IPS-15b (cell line): ENCODE measurements at regions not wholly inside any gene's neighbourhood (a gene's known extent, or its start where the extent isn't known, plus 50 kb on each side); places are given as distances from the start of the nearest gene placed in this dataset.

ENCODE experiments used
- H3K27me3 ChIP-seq: one replicate; pipeline ENCODE4 v1.6.1; 2013; ENCODE audit warnings: low read length; ENCODE audit not compliant: control insufficient read depth, insufficient read depth
- H3K36me3 ChIP-seq: one replicate; pipeline ENCODE4 v1.6.1; 2013; ENCODE audit warnings: low read length; ENCODE audit not compliant: control insufficient read depth, insufficient read depth
- H3K4me1 ChIP-seq: one replicate; pipeline ENCODE4 v1.6.1; 2013; ENCODE audit warnings: mild to moderate bottlenecking, low read length; ENCODE audit not compliant: control insufficient read depth, insufficient read depth
- H3K4me3 ChIP-seq: one replicate; pipeline ENCODE4 v1.5.1; 2013; ENCODE audit warnings: low read depth, low read length
- H3K9ac ChIP-seq: one replicate; pipeline ENCODE4 v1.6.1; 2013; ENCODE audit warnings: low read depth, mild to moderate bottlenecking, low read length
- H3K9me3 ChIP-seq: one replicate; pipeline ENCODE4 v1.6.1; 2013; ENCODE audit warnings: mild to moderate bottlenecking, low read length; ENCODE audit not compliant: control insufficient read depth, insufficient read depth

DNA sequence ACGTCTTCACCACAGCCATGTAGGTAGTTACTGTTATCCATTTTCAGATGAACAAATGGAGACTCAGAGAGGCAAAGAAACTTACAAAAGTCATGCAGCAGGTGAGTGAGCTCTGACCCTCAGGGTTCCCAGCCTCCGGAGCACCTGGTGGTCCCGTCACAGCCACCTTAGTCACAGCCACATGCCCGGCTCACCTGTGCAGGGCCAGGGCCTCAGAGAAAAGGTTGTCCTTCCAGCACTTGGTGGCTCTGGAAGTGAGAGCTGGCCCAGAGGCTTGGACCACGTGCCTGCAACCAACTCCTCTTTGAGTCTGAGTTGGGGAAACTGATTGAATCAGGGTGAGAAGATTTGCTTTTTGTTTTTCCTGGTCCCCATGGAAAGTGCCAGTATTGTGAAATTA, 189.3 kb downstream of the GLI2 start:
- no peak overlapping the region for H3K4me3 ChIP-seq
- H3K27me3 ChIP-seq: no peaks in the 10 kb centered on the region
- no peak overlapping the region for H3K9ac ChIP-seq
- H3K9me3 ChIP-seq: no peaks in the 10 kb centered on the region
- no peaks in the 10 kb centered on the region for H3K4me1 ChIP-seq
- peaks cover 11% of the 10 kb centered on the region for H3K36me3 ChIP-seq

DNA sequence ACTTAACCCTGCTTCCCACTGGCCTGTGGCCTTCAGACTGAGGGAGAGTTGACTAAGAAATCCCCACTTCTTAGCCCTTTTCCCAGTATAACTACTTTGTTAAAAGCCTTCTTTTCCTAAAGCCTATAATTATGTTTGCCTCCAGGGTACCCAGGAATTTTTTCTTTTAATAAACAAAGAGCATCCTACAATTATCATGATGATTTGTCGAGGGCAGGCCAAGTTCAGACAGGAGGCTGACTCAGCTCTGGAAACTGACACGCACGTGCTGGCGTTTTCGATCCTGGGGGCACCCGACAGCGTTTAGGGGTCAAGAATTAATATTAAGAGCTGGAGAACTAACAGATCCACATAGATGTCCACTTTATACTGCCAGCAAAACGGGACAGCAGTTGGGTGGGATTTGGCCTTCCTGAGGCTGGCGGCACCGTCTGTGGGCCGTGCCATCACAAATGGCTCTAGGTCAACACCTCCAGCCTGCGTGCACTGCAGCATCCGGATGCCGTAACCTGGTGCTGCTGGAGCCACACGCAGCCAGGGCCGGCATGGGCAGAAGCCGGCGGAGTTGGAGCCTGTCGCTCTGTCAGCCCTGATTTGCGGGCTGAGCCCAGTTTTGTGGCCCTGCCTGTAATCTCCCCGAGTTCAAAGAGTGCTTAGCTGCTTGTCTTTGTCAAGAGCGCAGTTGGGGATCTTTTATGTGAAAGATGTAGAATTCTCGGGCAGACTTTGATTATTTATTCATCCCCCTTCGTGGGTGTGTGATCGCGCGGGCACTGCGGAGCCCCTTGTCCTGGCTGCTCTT, 191.0 kb downstream of the GLI2 start:
- Histone ChIP-seq H3K9me3 (no peaks in the 10 kb centered on the region), H3K4me1 (no peaks in the 10 kb centered on the region), H3K9ac (no peak overlapping the region), H3K4me3 (no peak overlapping the region), H3K27me3 (no peaks in the 10 kb centered on the region), H3K36me3 (peaks cover 21% of the 10 kb centered on the region)

DNA sequence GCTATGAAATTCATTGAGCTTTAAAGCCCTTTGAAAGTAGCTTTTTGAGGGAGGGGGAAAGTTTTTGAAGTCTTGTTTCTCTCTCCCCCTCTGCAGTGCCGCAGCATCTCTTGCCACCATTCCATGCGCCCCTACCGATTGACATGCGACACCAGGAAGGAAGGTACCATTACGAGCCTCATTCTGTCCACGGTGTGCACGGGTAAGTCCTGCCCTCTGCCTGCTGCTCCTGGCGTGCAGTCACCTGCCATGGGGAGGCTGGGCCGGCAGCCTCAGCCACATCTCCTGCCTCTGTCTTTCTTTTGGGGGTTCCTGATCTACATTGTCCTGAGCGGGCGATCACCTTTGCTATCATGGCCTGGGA, 191.6 kb downstream of the GLI2 start:
- no peaks in the 10 kb centered on the region for H3K4me1 ChIP-seq
- no peaks in the 10 kb centered on the region for H3K9me3 ChIP-seq
- no peaks in the 10 kb centered on the region for H3K27me3 ChIP-seq
- no peak overlapping the region for H3K4me3 ChIP-seq
- H3K36me3 ChIP-seq: peaks cover 21% of the 10 kb centered on the region
- no peak overlapping the region for H3K9ac ChIP-seq

DNA sequence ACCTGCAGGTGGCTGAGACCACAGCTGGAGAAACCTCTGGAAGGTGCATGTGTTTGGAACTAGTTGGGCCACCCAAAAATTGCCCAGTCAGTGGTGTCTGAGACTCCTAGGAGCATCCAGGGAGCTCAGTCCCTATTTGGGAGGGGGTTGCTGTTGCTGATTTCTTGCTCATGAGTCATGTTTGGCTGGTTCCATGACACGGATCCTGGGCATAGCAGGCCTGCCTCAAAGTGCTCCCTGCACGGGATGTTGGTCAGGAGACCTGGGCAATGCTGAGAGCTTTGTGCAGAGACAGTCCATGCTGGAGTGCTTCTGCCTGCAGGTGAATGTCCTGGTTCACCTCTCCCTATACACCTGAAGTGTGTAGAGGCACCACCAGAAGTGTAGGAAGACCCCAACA, 194.2 kb downstream of the GLI2 start:
- Histone ChIP-seq H3K4me1 (no peaks in the 10 kb centered on the region), H3K36me3 (peaks cover 26% of the 10 kb centered on the region), H3K27me3 (no peaks in the 10 kb centered on the region), H3K4me3 (no peak overlapping the region), H3K9ac (no peak overlapping the region), H3K9me3 (no peaks in the 10 kb centered on the region)

DNA sequence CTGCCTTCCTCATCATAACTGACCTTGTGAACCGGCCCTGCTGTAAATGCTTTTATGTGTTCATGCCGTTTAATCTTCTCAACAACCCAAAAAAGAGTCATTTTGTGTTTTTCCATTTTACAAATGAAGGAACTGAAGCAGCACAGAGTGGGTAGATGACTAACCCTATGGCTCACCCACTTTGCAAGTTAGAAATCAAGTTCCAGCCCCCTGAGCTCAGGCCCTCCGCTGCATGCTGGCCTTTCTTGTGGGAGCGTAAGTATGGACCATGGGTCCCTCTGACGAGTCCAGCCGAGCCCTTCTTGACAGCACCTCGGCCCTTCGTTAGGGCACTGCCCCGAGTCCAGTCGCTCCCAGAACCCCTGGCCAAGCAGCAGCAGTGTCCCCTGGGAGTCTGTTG, 194.6 kb downstream of the GLI2 start:
- H3K36me3 ChIP-seq: peaks cover 29% of the 10 kb centered on the region

DNA sequence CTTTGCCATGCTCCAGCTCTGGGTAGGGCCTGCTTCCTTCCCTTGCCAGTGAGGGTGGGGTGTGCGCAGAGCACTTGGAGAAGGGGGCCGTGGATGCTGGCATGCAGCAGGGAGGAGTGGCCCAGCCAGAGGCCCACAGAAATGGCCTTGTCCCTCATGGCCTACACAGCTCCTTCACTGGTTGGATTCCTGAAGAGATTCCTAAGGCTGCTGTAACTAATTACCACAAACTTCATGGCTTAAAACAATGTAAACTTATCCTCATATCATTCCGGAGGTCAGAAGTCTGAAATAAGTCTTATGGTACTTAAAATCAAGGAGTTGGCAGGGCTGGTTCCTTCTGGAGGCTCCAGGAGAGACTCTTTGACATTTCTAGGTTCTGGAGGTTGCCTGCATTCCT, 195.2 kb downstream of the GLI2 start:
- H3K36me3 ChIP-seq: peaks cover 29% of the 10 kb centered on the region
- H3K9ac ChIP-seq: no peak overlapping the region
- H3K4me3 ChIP-seq: no peak overlapping the region
- no peaks in the 10 kb centered on the region for H3K27me3 ChIP-seq
- H3K4me1 ChIP-seq: no peaks in the 10 kb centered on the region
- no peaks in the 10 kb centered on the region for H3K9me3 ChIP-seq

More for the DNA sequence above, 194.6 kb downstream of the GLI2 start:
- H3K9me3 ChIP-seq: no peaks in the 10 kb centered on the region
- no peaks in the 10 kb centered on the region for H3K4me1 ChIP-seq
- no peak overlapping the region for H3K4me3 ChIP-seq
- no peak overlapping the region for H3K9ac ChIP-seq
- no peaks in the 10 kb centered on the region for H3K27me3 ChIP-seq

DNA sequence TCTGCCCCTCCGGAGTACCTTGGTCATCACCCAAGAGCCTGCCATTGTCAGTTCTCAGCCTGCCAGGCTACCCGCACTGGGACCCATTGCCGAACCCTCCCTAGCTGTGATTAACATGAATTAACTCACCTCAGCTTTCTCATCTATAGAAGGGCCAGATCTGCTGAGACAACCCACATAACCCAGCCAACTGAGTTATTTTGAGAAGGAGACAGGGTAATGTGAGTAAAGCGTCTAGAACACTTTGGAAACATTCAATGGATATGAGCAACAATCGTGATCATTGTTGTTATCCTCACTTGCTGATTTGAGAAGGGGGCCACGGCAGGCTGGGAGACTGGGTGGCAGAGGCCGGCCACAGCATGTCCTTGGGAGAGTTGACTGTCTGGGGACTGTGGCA, 196.8 kb downstream of the GLI2 start:
- Histone ChIP-seq H3K4me1 (no peaks in the 10 kb centered on the region), H3K9me3 (no peaks in the 10 kb centered on the region), H3K36me3 (peaks cover 29% of the 10 kb centered on the region), H3K27me3 (no peaks in the 10 kb centered on the region), H3K4me3 (no peak overlapping the region), H3K9ac (no peak overlapping the region)

DNA sequence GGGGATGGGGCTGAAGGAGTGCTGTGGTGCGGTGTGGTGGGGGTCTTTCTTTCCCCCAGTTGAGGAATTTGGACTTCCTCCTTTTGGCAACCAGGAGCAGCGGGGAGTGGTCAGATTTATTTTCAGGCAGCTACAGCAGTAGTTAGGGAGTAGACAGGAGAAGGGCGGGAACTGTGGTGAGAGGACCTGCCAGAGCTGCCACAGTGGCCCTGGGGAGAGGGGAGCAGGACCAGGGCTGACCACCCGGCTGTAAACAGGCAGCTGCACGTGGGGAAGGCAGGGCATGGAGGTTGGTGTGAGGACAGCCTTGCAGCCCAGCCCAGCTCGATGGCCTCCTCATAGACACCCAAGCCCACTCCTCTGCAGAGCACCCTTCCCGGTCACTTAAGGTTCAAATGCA, 197.2 kb downstream of the GLI2 start:
- H3K9ac ChIP-seq: no peak overlapping the region
- H3K27me3 ChIP-seq: no peaks in the 10 kb centered on the region
- no peaks in the 10 kb centered on the region for H3K9me3 ChIP-seq
- H3K36me3 ChIP-seq: peaks cover 29% of the 10 kb centered on the region
- no peaks in the 10 kb centered on the region for H3K4me1 ChIP-seq
- H3K4me3 ChIP-seq: no peak overlapping the region

DNA sequence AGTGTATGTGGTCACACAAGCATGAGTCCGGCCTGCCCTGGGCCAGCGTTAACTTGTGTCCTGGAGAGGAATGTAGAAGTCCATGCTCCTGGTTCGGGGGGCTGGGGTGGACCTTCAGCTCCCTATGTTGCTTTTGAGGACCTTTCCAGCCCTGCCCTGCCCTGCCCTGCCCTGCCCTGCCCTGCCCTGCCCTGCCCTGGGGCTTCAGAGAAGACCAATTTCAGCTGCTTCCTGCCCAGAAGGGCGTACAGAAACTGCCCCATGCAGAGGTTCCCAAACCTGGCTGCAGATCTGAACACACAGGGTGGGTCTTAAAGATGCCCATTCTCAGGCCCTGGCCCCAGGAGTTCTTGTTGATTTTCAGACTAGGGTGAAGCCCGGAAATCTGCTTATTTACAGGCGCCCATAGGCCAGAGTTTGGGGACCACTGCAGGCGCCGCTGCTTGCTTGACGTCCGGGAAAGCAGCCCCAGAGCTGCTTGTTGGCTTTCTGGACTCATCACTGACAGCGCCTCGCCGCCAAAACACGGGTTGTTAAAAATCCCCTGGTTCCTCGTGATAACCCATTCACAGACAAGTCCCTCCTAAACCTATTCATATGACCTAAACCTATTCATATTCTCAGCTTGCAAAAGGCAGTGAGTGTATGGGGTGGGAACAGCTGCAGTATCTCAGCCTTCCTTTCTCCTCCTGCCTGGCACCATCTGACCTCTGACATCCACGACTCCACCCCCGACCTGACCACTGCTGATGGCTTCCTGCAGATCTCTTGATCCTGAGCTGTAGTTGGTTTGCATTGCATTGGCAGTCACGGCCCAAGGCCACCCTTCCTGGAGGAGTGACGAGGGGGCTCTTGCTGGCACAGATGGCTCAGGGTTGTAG, 198.3 kb downstream of the GLI2 start:
- H3K27me3 ChIP-seq: no peaks in the 10 kb centered on the region
- no peak overlapping the region for H3K4me3 ChIP-seq
- H3K36me3 ChIP-seq: peaks cover 22% of the 10 kb centered on the region
- no peak overlapping the region for H3K9ac ChIP-seq
- no peaks in the 10 kb centered on the region for H3K4me1 ChIP-seq
- H3K9me3 ChIP-seq: no peaks in the 10 kb centered on the region

DNA sequence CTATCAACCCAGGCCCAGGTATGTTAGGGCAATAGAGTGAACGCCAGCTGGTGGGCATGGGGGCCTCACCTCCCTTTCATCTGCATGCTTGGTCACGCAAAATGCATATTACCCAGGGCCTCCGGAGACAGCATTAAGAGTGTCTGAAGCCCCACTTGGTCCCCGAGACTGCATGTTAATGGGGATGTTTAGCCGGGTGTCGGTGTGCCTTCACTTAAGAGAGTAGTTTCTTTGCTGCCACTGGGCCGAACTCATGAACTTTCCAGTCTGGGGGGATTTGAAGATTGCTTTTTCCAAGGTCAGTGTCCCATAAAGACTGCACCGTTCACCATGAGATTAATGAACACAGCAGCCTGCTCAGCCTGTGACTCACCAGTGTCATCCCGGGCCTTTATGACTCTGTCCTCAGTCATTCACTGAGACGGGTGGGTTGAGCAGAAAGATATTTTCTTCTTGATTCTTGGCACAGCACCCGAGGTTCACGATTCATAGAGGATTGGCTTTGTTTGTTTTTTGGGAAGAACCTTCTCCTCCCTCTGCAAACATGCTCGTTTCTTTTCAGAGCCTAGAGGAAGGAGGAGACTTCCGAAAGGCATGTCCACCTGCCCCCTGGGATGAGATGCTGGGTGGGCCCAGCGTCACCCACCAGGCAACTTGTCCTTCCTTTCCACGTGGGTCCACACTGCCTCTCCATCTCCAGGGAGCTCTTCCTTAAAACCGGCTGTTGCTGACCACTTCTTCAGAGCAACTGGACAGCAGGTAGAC, 199.1 kb downstream of the GLI2 start:
- Histone ChIP-seq H3K4me3 (no peak overlapping the region), H3K4me1 (no peaks in the 10 kb centered on the region), H3K36me3 (peaks cover 21% of the 10 kb centered on the region), H3K9me3 (no peaks in the 10 kb centered on the region), H3K9ac (no peak overlapping the region), H3K27me3 (no peaks in the 10 kb centered on the region)

DNA sequence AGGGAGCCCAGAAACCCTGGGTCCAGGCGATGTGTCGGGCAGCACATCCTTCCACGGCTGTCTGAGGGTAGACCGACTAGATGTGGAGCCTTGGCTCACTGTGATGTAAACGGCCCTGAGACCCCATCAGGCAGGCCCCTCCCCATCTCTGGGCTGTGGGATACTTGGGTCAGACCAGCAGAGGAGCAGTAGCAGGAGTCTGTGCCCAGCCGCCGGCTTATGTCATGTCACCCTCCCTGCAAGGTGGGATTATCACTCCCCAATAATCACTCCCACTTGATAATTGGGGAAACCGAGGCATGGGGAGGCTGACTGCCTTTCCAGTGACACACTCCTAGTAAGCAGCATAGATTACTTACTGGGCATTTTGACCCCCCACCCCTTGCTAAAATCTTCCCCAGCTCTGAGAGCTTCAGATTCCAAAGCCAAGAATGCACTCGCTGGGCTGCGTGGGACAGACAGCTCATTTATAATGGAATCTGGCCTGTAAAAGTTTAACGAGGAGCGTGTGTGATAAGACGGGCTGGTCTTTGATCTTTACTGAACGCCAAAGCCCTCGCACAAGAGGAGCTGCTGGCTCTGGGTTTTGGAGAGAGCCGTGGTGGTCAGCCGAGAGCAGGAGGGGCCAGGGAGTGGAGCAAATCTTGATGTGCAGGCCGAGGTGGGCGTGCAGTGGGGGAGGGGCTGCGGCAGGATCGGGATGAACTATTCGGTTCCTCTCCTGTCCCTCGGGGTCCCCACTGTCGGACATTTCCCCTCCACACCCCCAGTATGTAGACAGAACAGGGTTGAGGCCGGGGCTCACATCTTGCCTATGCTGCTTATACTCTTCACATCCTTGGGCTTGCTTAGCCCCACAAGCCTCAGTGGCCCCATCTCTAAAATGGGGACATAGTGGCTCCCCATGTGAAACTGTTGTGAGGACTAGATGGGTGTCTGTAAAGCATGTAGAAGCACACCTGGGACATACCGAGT, 200.0 kb downstream of the GLI2 start:
- no peak overlapping the region for H3K9ac ChIP-seq
- no peak overlapping the region for H3K4me3 ChIP-seq
- no peaks in the 10 kb centered on the region for H3K9me3 ChIP-seq
- no peaks in the 10 kb centered on the region for H3K27me3 ChIP-seq
- peaks cover 13% of the 10 kb centered on the region for H3K36me3 ChIP-seq
- H3K4me1 ChIP-seq: no peaks in the 10 kb centered on the region
